ENCODE measurements at regions not wholly inside any gene's neighbourhood (a gene's known extent, or its start where the extent isn't known, plus 50 kb on each side); places are given as distances from the start of the nearest gene placed in this dataset.

- TF ChIP-seq POLR2A (IDR thresholded peaks at IDR 0.05) (no peak), CTCF (IDR thresholded peaks at IDR 0.05) (no peak)
These were observed 66.9 kb upstream of the CLDN10 start for GRCh38 chr13:95485518-95486144.
